GM12878 (cell line): ENCODE measurements at regions not wholly inside any gene's neighbourhood (a gene's known extent, or its start where the extent isn't known, plus 50 kb on each side); places are given as distances from the start of the nearest gene placed in this dataset.

ENCODE experiments used
- ATAC-seq: fragments of 200-7000 bp; cut with Tn5 transposase; 3 replicates; pipeline ENCODE4 v1.9.1; 2020; ENCODE audit warnings: mild to moderate bottlenecking, moderate library complexity
- BruUV-seq: library from RNA; stranded (reverse); fragments of 400-500 nt; replicated peaks from 2 replicates; lab custom pipeline; 2021; lab: Mats Ljungman, UMichigan
- CTCF ChIA-PET: fragments of 300-600 bp; sonication (Branson Sonifier 250); formaldehyde crosslinking; extraction: SDS; loops from one replicate; lab custom pipeline; 2021; ENCODE audit warnings: inconsistent platforms; lab: Yijun Ruan, JAX
- POLR2A ChIA-PET: fragments of 350-600 bp; formaldehyde crosslinking; extraction: SDS; loops from one replicate; lab custom pipeline; 2021; ENCODE audit warnings: inconsistent platforms; lab: Charles Lee
- RAD21 ChIA-PET: fragments of 300-600 bp; sonication (Branson Sonifier 250); formaldehyde crosslinking; loops from one replicate; lab custom pipeline; 2023; ENCODE audit warnings: antibody characterized with exemption; ENCODE audit not compliant: unreplicated experiment; lab: Charles Lee
- SMC1A ChIA-PET: fragments of 300-600 bp; sonication (Branson Sonifier 250); formaldehyde crosslinking; loops from one replicate; lab custom pipeline; 2023; ENCODE audit not compliant: unreplicated experiment, uncharacterized antibody; lab: Charles Lee
- DNase-seq: peaks from one replicate; pipeline ENCODE4 v3.0.0-alpha.2; 2011; ENCODE audit warnings: low read depth, low spot score
- FAIRE-seq: peaks from 3 replicates; lab custom pipeline; 2011; peaks lifted over from hg19 to GRCh38; lab: Jason Lieb, UNC
- H2AFZ ChIP-seq: 2 replicates; pipeline ENCODE4 v1.6.0; 2011; ENCODE audit warnings: low read depth, low read length, control low read depth; ENCODE audit not compliant: control insufficient read depth
- H3K27ac ChIP-seq: 2 replicates; pipeline ENCODE4 v1.5.1; 2011; ENCODE audit warnings: control low read depth; ENCODE audit not compliant: control insufficient read depth, insufficient read depth
- H3K27me3 ChIP-seq, 2 experiments: replicated peaks in 1 of 2; 2 replicates each; pipeline versions ENCODE4 v1.6.0 to v1.6.1; 2011; ENCODE audit warnings: low read length in 1 of 2; ENCODE audit not compliant: control insufficient read depth in 2 of 2, insufficient read depth in 2 of 2
- H3K36me3 ChIP-seq, 2 experiments: 2 replicates each; pipeline ENCODE4 v1.5.1; 2011; ENCODE audit warnings: low read length in 1 of 2; ENCODE audit not compliant: control insufficient read depth in 2 of 2, insufficient read depth in 2 of 2
- H3K4me1 ChIP-seq: 2 replicates; pipeline ENCODE4 v1.6.1; 2011; ENCODE audit warnings: mild to moderate bottlenecking, low read length, moderate library complexity, mixed read lengths; ENCODE audit not compliant: control insufficient read depth, insufficient read depth
- H3K4me2 ChIP-seq: 2 replicates; pipeline ENCODE4 v1.6.0; 2011; ENCODE audit warnings: control low read depth; ENCODE audit not compliant: control insufficient read depth, insufficient read depth
- H3K4me3 ChIP-seq: fragments of 200-600 bp; sonication (generic); 2 replicates; pipeline ENCODE4 v1.5.1; 2016
- H3K79me2 ChIP-seq: 2 replicates; pipeline ENCODE4 v1.6.0; 2011; ENCODE audit warnings: low read length; ENCODE audit not compliant: control insufficient read depth, insufficient read depth
- H3K9ac ChIP-seq: 2 replicates; pipeline ENCODE4 v1.8.0; 2011; ENCODE audit warnings: low read length, control low read depth, mixed read lengths; ENCODE audit not compliant: control insufficient read depth, insufficient read depth
- H3K9me3 ChIP-seq: replicated peaks from 3 replicates; pipeline ENCODE4 v1.5.1; 2011; ENCODE audit warnings: mild to moderate bottlenecking, low read length; ENCODE audit not compliant: control insufficient read depth, insufficient read depth
- H4K20me1 ChIP-seq: 2 replicates; pipeline ENCODE4 v1.6.0; 2011; ENCODE audit not compliant: control insufficient read depth, insufficient read depth
- EP300 ChIP-seq, 2 experiments: fragments of 150-350 bp in 1 of 2; IDR thresholded peaks; 2 replicates each; pipeline ENCODE4 v1.6.1; 2011 to 2012; ENCODE audit warnings: low read depth in 2 of 2, low read length in 2 of 2, borderline replicate concordance in 1 of 2, improper control_type of control experiment in 1 of 2, inconsistent platforms in 1 of 2; ENCODE audit not compliant: control insufficient read depth in 1 of 2
- HCFC1 ChIP-seq: fragments of 150-350 bp; IDR thresholded peaks from 2 replicates; pipeline ENCODE4 v1.6.1; 2014; ENCODE audit warnings: low read length
- HDGF ChIP-seq: fragments of 450-650 bp; IDR thresholded peaks from 2 replicates; pipeline ENCODE4 v1.6.1; 2016; ENCODE audit warnings: antibody characterized with exemption
- IKZF2 ChIP-seq, 2 experiments: fragments of 450-650 bp; IDR thresholded peaks; 2 replicates each; pipeline ENCODE4 v1.6.1; 2017; ENCODE audit warnings: mild to moderate bottlenecking in 2 of 2, moderate library complexity in 2 of 2
- JUND ChIP-seq: IDR thresholded peaks from 2 replicates; pipeline ENCODE4 v1.6.1; 2012; ENCODE audit warnings: low read depth, mild to moderate bottlenecking, low read length, improper control_type of control experiment, moderate library complexity
- LARP7 ChIP-seq: fragments of 450-650 bp; IDR thresholded peaks from 2 replicates; pipeline ENCODE4 v1.6.1; 2017; ENCODE audit warnings: mild to moderate bottlenecking
- MTA3 ChIP-seq: IDR thresholded peaks from 2 replicates; pipeline ENCODE4 v1.6.1; 2012; ENCODE audit warnings: low read length, inconsistent platforms, borderline replicate concordance
- MXI1 ChIP-seq: fragments of 150-350 bp; IDR thresholded peaks from 2 replicates; pipeline ENCODE4 v1.6.1; 2011; ENCODE audit warnings: low read depth, mild to moderate bottlenecking, inconsistent platforms, low read length, improper control_type of control experiment
- NR2C2 ChIP-seq: IDR thresholded peaks from 2 replicates; pipeline ENCODE4 v1.6.1; 2011; ENCODE audit warnings: borderline replicate concordance, low read depth; ENCODE audit not compliant: control insufficient read depth, insufficient read length
- NRF1 ChIP-seq: conservative IDR thresholded peaks from 2 replicates; pipeline ENCODE4 v1.6.1; 2011; ENCODE audit warnings: mild to moderate bottlenecking, low read depth, low read length, improper control_type of control experiment
- PAX5 ChIP-seq: IDR thresholded peaks from 2 replicates; pipeline ENCODE4 v1.6.1; 2011; ENCODE audit warnings: low read depth, low read length, borderline replicate concordance
- SIN3A ChIP-seq: IDR thresholded peaks from 2 replicates; pipeline ENCODE4 v1.6.1; 2012; ENCODE audit warnings: low read depth, low read length, improper control_type of control experiment
- SMC3 ChIP-seq: IDR thresholded peaks from 2 replicates; pipeline ENCODE4 v1.6.1; 2011; ENCODE audit warnings: low read length, improper control_type of control experiment, borderline replicate concordance
- SP1 ChIP-seq: IDR thresholded peaks from one replicate; pipeline ENCODE4 v1.6.1; 2011; ENCODE audit warnings: low read depth, low read length
- TCF7 ChIP-seq: IDR thresholded peaks from 2 replicates; pipeline ENCODE4 v1.6.1; 2014; ENCODE audit warnings: antibody characterized with exemption, borderline replicate concordance
- ZBED1 ChIP-seq: IDR thresholded peaks from 2 replicates; pipeline ENCODE4 v1.6.1; 2016; ENCODE audit warnings: borderline replicate concordance
- ZNF622 ChIP-seq: fragments of 450-650 bp; IDR thresholded peaks from 2 replicates; pipeline ENCODE4 v1.6.1; 2017; ENCODE audit warnings: mild to moderate bottlenecking, inconsistent platforms
- WGBS: methylation state at CpG from one replicate; pipeline ENCODE4 v1.1.6; 2016; ENCODE audit warnings: low lambda C conversion rate; ENCODE audit not compliant: insufficient replicate concordance, insufficient coverage; ENCODE audit errors: missing lambda C conversion rate; 5-methylcytosine and 5-hydroxymethylcytosine counted together
- in situ Hi-C: fragments of 300-500 bp; cut with MboI; formaldehyde crosslinking; loops from 9 replicates; pipeline ENCODE4 v1.14.3; 2018; ENCODE audit warnings: mixed read lengths
- intact Hi-C: fragments of 100-400 bp; cut with micrococcal nuclease; formaldehyde crosslinking; loops from one replicate; pipeline ENCODE4 v1.14.2; 2022; ENCODE audit not compliant: unreplicated experiment
- TF ChIP-seq, protein P1 (sequence below): fragments of 450-650 bp; IDR thresholded peaks from 2 replicates; pipeline ENCODE4 v1.6.1; 2017; ENCODE audit warnings: mild to moderate bottlenecking
- TF ChIP-seq, protein P2 (sequence below): IDR thresholded peaks from 2 replicates; pipeline ENCODE4 v1.6.1; 2012; ENCODE audit warnings: improper control_type of control experiment, low read depth, low read length; ENCODE audit not compliant: insufficient replicate concordance

- Histone ChIP-seq H3K9me3 (no peaks in the 10 kb centered on the region), H3K27me3 (no peaks in the 10 kb centered on the region), H3K36me3 (no peaks in the 10 kb centered on the region), H3K4me2 (no peak overlapping the region), H3K27ac (no peak overlapping the region), H3K4me1 (no peaks in the 10 kb centered on the region), H4K20me1 (no peaks in the 10 kb centered on the region), H3K4me3 (no peak overlapping the region), H2AFZ (no peak overlapping the region), H3K79me2 (no peaks in the 10 kb centered on the region), H3K9ac (no peak overlapping the region)
- DNase-seq (no peak), FAIRE-seq (no peak), ATAC-seq (no peak)
- ChIA-PET RAD21 (no interaction called here), POLR2A (no interaction called here), CTCF (interaction anchor here (0.6 kb wide), 1 partner anchor 631 kb away, joined by 4 read pairs; no protein-coding TSS in a partner anchor), SMC1A (no interaction called here)
- in situ Hi-C loops (no loop called here), intact Hi-C loops (no loop called here)
- WGBS: 21% methylated on average over 1 of the region's 1 CpG
- no TSS peak for BruUV-seq
- TF ChIP-seq IKZF2 (IDR thresholded peaks at IDR 0.05): no peak
- TF ChIP-seq JUND: no peak
- no peak for TF ChIP-seq SIN3A
- TF ChIP-seq ZBED1: no peak
- no peak for TF ChIP-seq HCFC1
- TF ChIP-seq PAX5: no peak
- TF ChIP-seq SP1: no peak
- no peak for TF ChIP-seq HDGF
- no peak for TF ChIP-seq SMC3
- no peak for TF ChIP-seq TCF7
- TF ChIP-seq, protein P1, sequence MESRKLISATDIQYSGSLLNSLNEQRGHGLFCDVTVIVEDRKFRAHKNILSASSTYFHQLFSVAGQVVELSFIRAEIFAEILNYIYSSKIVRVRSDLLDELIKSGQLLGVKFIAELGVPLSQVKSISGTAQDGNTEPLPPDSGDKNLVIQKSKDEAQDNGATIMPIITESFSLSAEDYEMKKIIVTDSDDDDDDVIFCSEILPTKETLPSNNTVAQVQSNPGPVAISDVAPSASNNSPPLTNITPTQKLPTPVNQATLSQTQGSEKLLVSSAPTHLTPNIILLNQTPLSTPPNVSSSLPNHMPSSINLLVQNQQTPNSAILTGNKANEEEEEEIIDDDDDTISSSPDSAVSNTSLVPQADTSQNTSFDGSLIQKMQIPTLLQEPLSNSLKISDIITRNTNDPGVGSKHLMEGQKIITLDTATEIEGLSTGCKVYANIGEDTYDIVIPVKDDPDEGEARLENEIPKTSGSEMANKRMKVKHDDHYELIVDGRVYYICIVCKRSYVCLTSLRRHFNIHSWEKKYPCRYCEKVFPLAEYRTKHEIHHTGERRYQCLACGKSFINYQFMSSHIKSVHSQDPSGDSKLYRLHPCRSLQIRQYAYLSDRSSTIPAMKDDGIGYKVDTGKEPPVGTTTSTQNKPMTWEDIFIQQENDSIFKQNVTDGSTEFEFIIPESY: no peak
- TF ChIP-seq EP300 (IDR thresholded peaks at IDR 0.05; ENCODE audit: borderline replicate concordance in 1 of 2, control insufficient read depth in 1 of 2, low read depth in 2 of 2, low read length in 2 of 2): no peak
- no peak for TF ChIP-seq ZNF622
- TF ChIP-seq MXI1: no peak
- no peak for TF ChIP-seq MTA3
- TF ChIP-seq, protein P2, sequence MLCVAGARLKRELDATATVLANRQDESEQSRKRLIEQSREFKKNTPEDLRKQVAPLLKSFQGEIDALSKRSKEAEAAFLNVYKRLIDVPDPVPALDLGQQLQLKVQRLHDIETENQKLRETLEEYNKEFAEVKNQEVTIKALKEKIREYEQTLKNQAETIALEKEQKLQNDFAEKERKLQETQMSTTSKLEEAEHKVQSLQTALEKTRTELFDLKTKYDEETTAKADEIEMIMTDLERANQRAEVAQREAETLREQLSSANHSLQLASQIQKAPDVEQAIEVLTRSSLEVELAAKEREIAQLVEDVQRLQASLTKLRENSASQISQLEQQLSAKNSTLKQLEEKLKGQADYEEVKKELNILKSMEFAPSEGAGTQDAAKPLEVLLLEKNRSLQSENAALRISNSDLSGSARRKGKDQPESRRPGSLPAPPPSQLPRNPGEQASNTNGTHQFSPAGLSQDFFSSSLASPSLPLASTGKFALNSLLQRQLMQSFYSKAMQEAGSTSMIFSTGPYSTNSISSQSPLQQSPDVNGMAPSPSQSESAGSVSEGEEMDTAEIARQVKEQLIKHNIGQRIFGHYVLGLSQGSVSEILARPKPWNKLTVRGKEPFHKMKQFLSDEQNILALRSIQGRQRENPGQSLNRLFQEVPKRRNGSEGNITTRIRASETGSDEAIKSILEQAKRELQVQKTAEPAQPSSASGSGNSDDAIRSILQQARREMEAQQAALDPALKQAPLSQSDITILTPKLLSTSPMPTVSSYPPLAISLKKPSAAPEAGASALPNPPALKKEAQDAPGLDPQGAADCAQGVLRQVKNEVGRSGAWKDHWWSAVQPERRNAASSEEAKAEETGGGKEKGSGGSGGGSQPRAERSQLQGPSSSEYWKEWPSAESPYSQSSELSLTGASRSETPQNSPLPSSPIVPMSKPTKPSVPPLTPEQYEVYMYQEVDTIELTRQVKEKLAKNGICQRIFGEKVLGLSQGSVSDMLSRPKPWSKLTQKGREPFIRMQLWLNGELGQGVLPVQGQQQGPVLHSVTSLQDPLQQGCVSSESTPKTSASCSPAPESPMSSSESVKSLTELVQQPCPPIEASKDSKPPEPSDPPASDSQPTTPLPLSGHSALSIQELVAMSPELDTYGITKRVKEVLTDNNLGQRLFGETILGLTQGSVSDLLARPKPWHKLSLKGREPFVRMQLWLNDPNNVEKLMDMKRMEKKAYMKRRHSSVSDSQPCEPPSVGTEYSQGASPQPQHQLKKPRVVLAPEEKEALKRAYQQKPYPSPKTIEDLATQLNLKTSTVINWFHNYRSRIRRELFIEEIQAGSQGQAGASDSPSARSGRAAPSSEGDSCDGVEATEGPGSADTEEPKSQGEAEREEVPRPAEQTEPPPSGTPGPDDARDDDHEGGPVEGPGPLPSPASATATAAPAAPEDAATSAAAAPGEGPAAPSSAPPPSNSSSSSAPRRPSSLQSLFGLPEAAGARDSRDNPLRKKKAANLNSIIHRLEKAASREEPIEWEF: no peak
- TF ChIP-seq NR2C2: no peak
- TF ChIP-seq LARP7: no peak
- TF ChIP-seq NRF1: no peak
These were observed 133.7 kb downstream of the KLHL28 start for GRCh38 chr14:44828023-44828422.
